ENCODE measurements at regions not wholly inside any gene's neighbourhood (a gene's known extent, or its start where the extent isn't known, plus 50 kb on each side); places are given as distances from the start of the nearest gene placed in this dataset.

DNA sequence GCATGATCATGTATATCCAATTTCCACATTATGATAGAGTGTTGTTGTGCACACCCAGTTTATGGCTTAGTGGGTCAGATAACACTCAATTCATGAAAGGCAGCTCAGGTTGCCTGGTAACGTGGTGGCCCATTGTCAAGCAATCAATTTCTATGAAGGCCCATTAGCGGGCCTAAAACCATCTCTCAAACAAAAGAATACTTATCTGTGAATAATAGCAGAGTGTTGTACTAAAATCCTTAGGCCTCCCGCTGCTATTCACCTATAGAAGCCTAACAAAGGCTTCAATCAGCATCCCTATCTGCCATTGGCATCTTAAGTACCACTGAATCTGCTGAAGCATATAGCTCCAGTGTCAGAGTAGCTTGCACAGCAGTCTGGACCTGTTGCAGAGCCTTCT lies 849.6 kb upstream of the POU3F4 start:
- no peaks in the 10 kb centered on the region for H3K4me1 ChIP-seq (ENCODE audit: insufficient read depth, low read length)
- H4K20me1 ChIP-seq (ENCODE audit: insufficient read depth, low read length) = no peaks in the 10 kb centered on the region
- H2AFZ ChIP-seq (ENCODE audit: low read length) = no peak overlapping the region
- no peaks in the 10 kb centered on the region for H3K36me3 ChIP-seq (ENCODE audit: insufficient read depth, low read length)
- H3K27ac ChIP-seq (ENCODE audit: low read depth, low read length) = no peak overlapping the region
- H3K9me3 ChIP-seq (ENCODE audit: low read depth, low read length) = peaks cover 3% of the 10 kb centered on the region
- H3K27me3 ChIP-seq (ENCODE audit: insufficient read depth, low read length) = no peaks in the 10 kb centered on the region
- H3K4me3 ChIP-seq (ENCODE audit: insufficient read depth, low read length) = no peak overlapping the region
- DNase-seq (ENCODE audit: insufficient read length, low spot score, missing footprints) = no peak
- no peaks in the 10 kb centered on the region for H3K79me2 ChIP-seq (ENCODE audit: insufficient read depth, low read length)
- TF ChIP-seq, protein P1, sequence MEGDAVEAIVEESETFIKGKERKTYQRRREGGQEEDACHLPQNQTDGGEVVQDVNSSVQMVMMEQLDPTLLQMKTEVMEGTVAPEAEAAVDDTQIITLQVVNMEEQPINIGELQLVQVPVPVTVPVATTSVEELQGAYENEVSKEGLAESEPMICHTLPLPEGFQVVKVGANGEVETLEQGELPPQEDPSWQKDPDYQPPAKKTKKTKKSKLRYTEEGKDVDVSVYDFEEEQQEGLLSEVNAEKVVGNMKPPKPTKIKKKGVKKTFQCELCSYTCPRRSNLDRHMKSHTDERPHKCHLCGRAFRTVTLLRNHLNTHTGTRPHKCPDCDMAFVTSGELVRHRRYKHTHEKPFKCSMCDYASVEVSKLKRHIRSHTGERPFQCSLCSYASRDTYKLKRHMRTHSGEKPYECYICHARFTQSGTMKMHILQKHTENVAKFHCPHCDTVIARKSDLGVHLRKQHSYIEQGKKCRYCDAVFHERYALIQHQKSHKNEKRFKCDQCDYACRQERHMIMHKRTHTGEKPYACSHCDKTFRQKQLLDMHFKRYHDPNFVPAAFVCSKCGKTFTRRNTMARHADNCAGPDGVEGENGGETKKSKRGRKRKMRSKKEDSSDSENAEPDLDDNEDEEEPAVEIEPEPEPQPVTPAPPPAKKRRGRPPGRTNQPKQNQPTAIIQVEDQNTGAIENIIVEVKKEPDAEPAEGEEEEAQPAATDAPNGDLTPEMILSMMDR (IDR thresholded peaks at IDR 0.05; ENCODE audit: extremely low read depth, low read depth, low read length) = no peak
- no peak overlapping the region for H3K4me2 ChIP-seq (ENCODE audit: insufficient read depth, low read length)

DNA sequence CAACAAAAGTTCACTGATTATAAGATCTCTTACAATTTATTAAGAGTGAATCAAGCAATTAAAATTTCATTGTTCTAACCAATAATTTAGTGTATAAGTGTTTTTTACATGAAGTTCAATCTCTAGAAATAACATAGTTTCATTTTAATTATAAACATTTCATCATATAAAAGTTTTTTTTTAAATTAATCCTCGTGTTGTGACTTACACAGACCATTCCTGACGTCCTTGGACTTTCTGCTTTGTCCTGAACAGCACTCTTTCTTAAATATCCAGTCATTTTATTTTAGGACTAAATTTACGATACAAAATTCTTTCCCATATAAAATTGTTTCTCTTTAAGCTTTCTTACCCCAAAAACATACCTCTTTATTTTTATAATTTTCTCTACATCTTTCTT lies 841.7 kb upstream of the POU3F4 start:
- no peaks in the 10 kb centered on the region for H4K20me1 ChIP-seq (ENCODE audit: insufficient read depth, low read length)
- no peaks in the 10 kb centered on the region for H3K36me3 ChIP-seq (ENCODE audit: insufficient read depth, low read length)
- DNase-seq (ENCODE audit: insufficient read length, low spot score, missing footprints) = no peak
- no peaks in the 10 kb centered on the region for H3K27me3 ChIP-seq (ENCODE audit: insufficient read depth, low read length)
- H3K27ac ChIP-seq (ENCODE audit: low read depth, low read length) = no peak overlapping the region
- no peaks in the 10 kb centered on the region for H3K9me3 ChIP-seq (ENCODE audit: low read depth, low read length)
- no peak overlapping the region for H2AFZ ChIP-seq (ENCODE audit: low read length)
- TF ChIP-seq, protein P1 (IDR thresholded peaks at IDR 0.05; ENCODE audit: extremely low read depth, low read depth, low read length) = no peak
- H3K4me1 ChIP-seq (ENCODE audit: insufficient read depth, low read length) = no peaks in the 10 kb centered on the region
- no peaks in the 10 kb centered on the region for H3K79me2 ChIP-seq (ENCODE audit: insufficient read depth, low read length)
- no peak overlapping the region for H3K4me2 ChIP-seq (ENCODE audit: insufficient read depth, low read length)
- H3K4me3 ChIP-seq (ENCODE audit: insufficient read depth, low read length) = no peak overlapping the region

DNA sequence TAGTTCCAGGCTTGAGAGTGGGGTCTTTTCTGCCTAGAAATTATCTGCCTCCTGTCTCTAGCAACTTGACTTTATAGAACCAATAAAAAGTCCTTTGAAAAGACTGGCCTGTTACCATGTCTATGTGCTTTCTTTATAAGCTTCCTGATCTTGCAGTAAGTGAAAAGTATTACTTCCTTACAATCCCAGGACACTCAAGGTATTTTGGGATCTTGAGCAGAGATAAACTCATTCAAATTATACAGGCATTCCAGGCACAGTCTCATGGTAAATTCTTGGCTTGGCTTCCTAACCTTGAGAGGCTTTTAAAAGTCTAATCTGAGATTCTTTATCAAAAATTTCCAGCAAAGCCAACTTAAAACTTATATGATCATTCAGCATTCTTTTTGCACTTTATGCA lies 833.0 kb upstream of the POU3F4 start:
- DNase-seq (ENCODE audit: insufficient read length, low spot score, missing footprints) = no peak
- H3K79me2 ChIP-seq (ENCODE audit: insufficient read depth, low read length) = no peaks in the 10 kb centered on the region

DNA sequence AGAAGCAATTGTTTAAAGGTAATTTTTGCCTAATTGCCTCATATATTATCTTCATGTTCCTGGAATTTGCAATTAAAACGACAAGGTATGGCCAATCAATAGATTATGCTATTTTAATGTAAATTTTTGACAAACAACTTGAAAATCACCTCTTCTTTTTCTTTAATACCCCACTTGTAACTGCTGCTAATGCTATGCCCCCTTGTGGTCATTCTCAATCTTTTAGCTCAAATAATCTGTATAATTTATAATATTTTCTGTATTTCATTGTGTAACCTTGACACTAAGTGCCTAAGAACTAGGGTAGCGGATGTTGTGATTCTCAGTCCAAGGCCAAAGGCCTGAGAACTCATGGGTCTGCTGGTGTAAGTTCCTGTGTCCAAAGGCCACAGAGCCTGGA lies 831.7 kb upstream of the POU3F4 start:
- Histone ChIP-seq H3K4me3 (ENCODE audit: insufficient read depth, low read length) (no peak overlapping the region), H3K4me1 (ENCODE audit: insufficient read depth, low read length) (no peaks in the 10 kb centered on the region), H3K9me3 (ENCODE audit: low read depth, low read length) (no peaks in the 10 kb centered on the region), H2AFZ (ENCODE audit: low read length) (no peak overlapping the region), H3K27me3 (ENCODE audit: insufficient read depth, low read length) (no peaks in the 10 kb centered on the region), H3K4me2 (ENCODE audit: insufficient read depth, low read length) (no peak overlapping the region), H3K79me2 (ENCODE audit: insufficient read depth, low read length) (no peaks in the 10 kb centered on the region), H4K20me1 (ENCODE audit: insufficient read depth, low read length) (no peaks in the 10 kb centered on the region), H3K27ac (ENCODE audit: low read depth, low read length) (no peak overlapping the region), H3K36me3 (ENCODE audit: insufficient read depth, low read length) (no peaks in the 10 kb centered on the region)
- TF ChIP-seq, protein P1 (IDR thresholded peaks at IDR 0.05; ENCODE audit: extremely low read depth, low read depth, low read length) = peak; percentile 34
- no peak for DNase-seq (ENCODE audit: insufficient read length, low spot score, missing footprints)

More for the DNA sequence above, 833.0 kb upstream of the POU3F4 start:
- no peaks in the 10 kb centered on the region for H3K36me3 ChIP-seq (ENCODE audit: insufficient read depth, low read length)
- no peak overlapping the region for H2AFZ ChIP-seq (ENCODE audit: low read length)
- TF ChIP-seq, protein P1 (IDR thresholded peaks at IDR 0.05; ENCODE audit: extremely low read depth, low read depth, low read length) = no peak
- H3K9me3 ChIP-seq (ENCODE audit: low read depth, low read length) = no peaks in the 10 kb centered on the region
- no peaks in the 10 kb centered on the region for H3K27me3 ChIP-seq (ENCODE audit: insufficient read depth, low read length)
- no peaks in the 10 kb centered on the region for H4K20me1 ChIP-seq (ENCODE audit: insufficient read depth, low read length)
- no peaks in the 10 kb centered on the region for H3K4me1 ChIP-seq (ENCODE audit: insufficient read depth, low read length)
- H3K4me2 ChIP-seq (ENCODE audit: insufficient read depth, low read length) = no peak overlapping the region
- no peak overlapping the region for H3K27ac ChIP-seq (ENCODE audit: low read depth, low read length)
- H3K4me3 ChIP-seq (ENCODE audit: insufficient read depth, low read length) = no peak overlapping the region
